ENCODE measurements at regions not wholly inside any gene's neighbourhood (a gene's known extent, or its start where the extent isn't known, plus 50 kb on each side); places are given as distances from the start of the nearest gene placed in this dataset.

- ChIA-PET CTCF (no interaction called here), POLR2A (ENCODE audit: low non-redundant PET) (no interaction called here)
- intact Hi-C loops (cut with micrococcal nuclease; ENCODE audit: unreplicated experiment): no loop called here
- H3K9me3 ChIP-seq (ENCODE audit: low read depth, low read length, poor library complexity, severe bottlenecking): peaks cover 17% of the 10 kb centered on the region
- H3K27ac ChIP-seq (ENCODE audit: low read depth, low read length, poor library complexity, severe bottlenecking): no peak overlapping the region
- no peaks in the 10 kb centered on the region for H3K4me1 ChIP-seq (ENCODE audit: insufficient read depth, low read length, poor library complexity, severe bottlenecking)
- H3K36me3 ChIP-seq (ENCODE audit: insufficient read depth, low read length, poor library complexity, severe bottlenecking): no peaks in the 10 kb centered on the region
- H3K4me3 ChIP-seq (ENCODE audit: low read depth, low read length, poor library complexity, severe bottlenecking): no peak overlapping the region
- no TSS peak for BruUV-seq (replicated peaks)
- DNase-seq (ENCODE audit: low spot score): no peak
- H3K27me3 ChIP-seq (replicated peaks; ENCODE audit: insufficient read depth, low read depth, low read length, poor library complexity): no peaks in the 10 kb centered on the region
- TF ChIP-seq EZH2 (IDR thresholded peaks at IDR 0.05; ENCODE audit: borderline replicate concordance, low read depth, low read length, poor library complexity, severe bottlenecking): no peak
- TF ChIP-seq CTCF (conservative IDR thresholded peaks at IDR 0.05; ENCODE audit: low read depth, low read length): no peak
Observed at GRCh38 chr15:25600751-25601150, 161.9 kb upstream of the UBE3A start.

- Histone ChIP-seq H3K27ac (ENCODE audit: low read depth, low read length, poor library complexity, severe bottlenecking) (no peak overlapping the region), H3K4me1 (ENCODE audit: insufficient read depth, low read length, poor library complexity, severe bottlenecking) (no peaks in the 10 kb centered on the region), H3K27me3 (replicated peaks; ENCODE audit: insufficient read depth, low read depth, low read length, poor library complexity) (no peaks in the 10 kb centered on the region), H3K9me3 (ENCODE audit: low read depth, low read length, poor library complexity, severe bottlenecking) (peaks cover 26% of the 10 kb centered on the region), H3K4me3 (ENCODE audit: low read depth, low read length, poor library complexity, severe bottlenecking) (no peak overlapping the region), H3K36me3 (ENCODE audit: insufficient read depth, low read length, poor library complexity, severe bottlenecking) (no peaks in the 10 kb centered on the region)
- no peak for DNase-seq (ENCODE audit: low spot score)
- TF ChIP-seq EZH2 (IDR thresholded peaks at IDR 0.05; ENCODE audit: borderline replicate concordance, low read depth, low read length, poor library complexity, severe bottlenecking): no peak
- TF ChIP-seq CTCF (conservative IDR thresholded peaks at IDR 0.05; ENCODE audit: low read depth, low read length): no peak
- BruUV-seq (replicated peaks): no TSS peak
- intact Hi-C loops (cut with micrococcal nuclease; ENCODE audit: unreplicated experiment): no loop called here
- ChIA-PET POLR2A (ENCODE audit: low non-redundant PET) (no interaction called here), CTCF (no interaction called here)
Observed at GRCh38 chr15:25597571-25597970, 158.7 kb upstream of the UBE3A start.

GRCh38 chr15:25596644-25597562 lies 158.1 kb upstream of the UBE3A start:
- Histone ChIP-seq H3K9me3 (ENCODE audit: low read depth, low read length, poor library complexity, severe bottlenecking) (peaks cover 27% of the 10 kb centered on the region), H3K36me3 (ENCODE audit: insufficient read depth, low read length, poor library complexity, severe bottlenecking) (no peaks in the 10 kb centered on the region), H3K4me1 (ENCODE audit: insufficient read depth, low read length, poor library complexity, severe bottlenecking) (no peaks in the 10 kb centered on the region), H3K27me3 (replicated peaks; ENCODE audit: insufficient read depth, low read depth, low read length, poor library complexity) (no peaks in the 10 kb centered on the region), H3K4me3 (ENCODE audit: low read depth, low read length, poor library complexity, severe bottlenecking) (no peak overlapping the region), H3K27ac (ENCODE audit: low read depth, low read length, poor library complexity, severe bottlenecking) (no peak overlapping the region)
- no peak for DNase-seq (ENCODE audit: low spot score)
- intact Hi-C loops (cut with micrococcal nuclease; ENCODE audit: unreplicated experiment): no loop called here
- no TSS peak for BruUV-seq (replicated peaks)
- TF ChIP-seq CTCF (conservative IDR thresholded peaks at IDR 0.05; ENCODE audit: low read depth, low read length): no peak
- TF ChIP-seq EZH2 (IDR thresholded peaks at IDR 0.05; ENCODE audit: borderline replicate concordance, low read depth, low read length, poor library complexity, severe bottlenecking): no peak
- ChIA-PET POLR2A (ENCODE audit: low non-redundant PET) (no interaction called here), CTCF (no interaction called here)

All from A673 (cell line).